A673 (cell line): ENCODE measurements at regions not wholly inside any gene's neighbourhood (a gene's known extent, or its start where the extent isn't known, plus 50 kb on each side); places are given as distances from the start of the nearest gene placed in this dataset.

Experiments used
- EZH2 ChIP-seq: fragments of 200-600 bp; sonication (generic); IDR thresholded peaks from 2 replicates; pipeline ENCODE4 v1.6.1; 2017; ENCODE audit warnings: borderline replicate concordance, low read depth, mild to moderate bottlenecking, mixed read lengths, antibody characterized with exemption, low read length; ENCODE audit not compliant: poor library complexity, severe bottlenecking
- TF ChIP-seq, protein P1 (sequence below): fragments of 300-800, 200-600 bp; sonication (generic); conservative IDR thresholded peaks from 2 replicates; pipeline ENCODE4 v1.5.1; 2017; ENCODE audit warnings: low read depth, mild to moderate bottlenecking, antibody characterized with exemption, low read length, moderate library complexity, mixed read lengths

DNA sequence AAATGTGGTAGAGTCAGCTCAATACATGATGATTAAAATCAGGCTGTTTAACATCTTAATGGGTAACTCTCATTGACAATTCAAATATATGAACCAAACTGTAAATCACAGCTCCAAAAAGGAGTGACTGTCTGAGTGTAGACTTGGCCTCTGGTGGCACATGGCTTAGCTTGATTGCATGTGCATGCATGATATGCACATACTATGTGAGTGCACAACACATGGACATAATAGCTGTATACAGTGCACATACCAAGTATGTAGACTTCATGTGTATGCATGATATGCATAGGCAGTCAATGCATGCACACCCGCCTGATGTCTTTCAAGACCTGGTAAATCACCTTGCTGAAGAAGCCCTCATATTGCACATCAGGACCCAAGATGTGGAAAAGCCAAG is 252.0 kb upstream of the SOX11 start:
- TF ChIP-seq, protein P1, sequence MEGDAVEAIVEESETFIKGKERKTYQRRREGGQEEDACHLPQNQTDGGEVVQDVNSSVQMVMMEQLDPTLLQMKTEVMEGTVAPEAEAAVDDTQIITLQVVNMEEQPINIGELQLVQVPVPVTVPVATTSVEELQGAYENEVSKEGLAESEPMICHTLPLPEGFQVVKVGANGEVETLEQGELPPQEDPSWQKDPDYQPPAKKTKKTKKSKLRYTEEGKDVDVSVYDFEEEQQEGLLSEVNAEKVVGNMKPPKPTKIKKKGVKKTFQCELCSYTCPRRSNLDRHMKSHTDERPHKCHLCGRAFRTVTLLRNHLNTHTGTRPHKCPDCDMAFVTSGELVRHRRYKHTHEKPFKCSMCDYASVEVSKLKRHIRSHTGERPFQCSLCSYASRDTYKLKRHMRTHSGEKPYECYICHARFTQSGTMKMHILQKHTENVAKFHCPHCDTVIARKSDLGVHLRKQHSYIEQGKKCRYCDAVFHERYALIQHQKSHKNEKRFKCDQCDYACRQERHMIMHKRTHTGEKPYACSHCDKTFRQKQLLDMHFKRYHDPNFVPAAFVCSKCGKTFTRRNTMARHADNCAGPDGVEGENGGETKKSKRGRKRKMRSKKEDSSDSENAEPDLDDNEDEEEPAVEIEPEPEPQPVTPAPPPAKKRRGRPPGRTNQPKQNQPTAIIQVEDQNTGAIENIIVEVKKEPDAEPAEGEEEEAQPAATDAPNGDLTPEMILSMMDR: no peak
- no peak for TF ChIP-seq EZH2
